Suprapubic skin (tissue), 4 donors: ENCODE measurements at regions not wholly inside any gene's neighbourhood (a gene's known extent, or its start where the extent isn't known, plus 50 kb on each side); places are given as distances from the start of the nearest gene placed in this dataset.

Experiments used
- DNase-seq, 2 donors: peaks; one replicate each; pipeline ENCODE4 v3.0.0-alpha.2; 2019; ENCODE audit warnings: low spot score in 2 of 2
- H3K27ac ChIP-seq: fragments of 200-600 bp; sonication (generic); one replicate; pipeline ENCODE4 v1.5.1; 2019
- H3K27me3 ChIP-seq: fragments of 200-600 bp; sonication (generic); one replicate; pipeline ENCODE4 v1.5.1; 2019
- H3K36me3 ChIP-seq: fragments of 200-600 bp; sonication (generic); one replicate; pipeline ENCODE4 v1.5.1; 2019
- H3K4me1 ChIP-seq: fragments of 200-600 bp; sonication (generic); one replicate; pipeline ENCODE4 v1.5.1; 2019
- H3K4me3 ChIP-seq: fragments of 200-600 bp; sonication (generic); one replicate; pipeline ENCODE4 v1.5.1; 2019; ENCODE audit warnings: mild to moderate bottlenecking
- H3K9me3 ChIP-seq: fragments of 200-600 bp; sonication (generic); one replicate; pipeline ENCODE4 v1.5.1; 2019
- EP300 ChIP-seq: sonication (generic); formaldehyde crosslinking; IDR thresholded peaks from one replicate; pipeline ENCODE4 v1.6.1; 2017; ENCODE audit warnings: antibody characterized with exemption
- POLR2A ChIP-seq, 2 donors: fragments of 450-650 bp; IDR thresholded peaks; one replicate each; pipeline ENCODE4 v1.6.1; 2017; ENCODE audit warnings: antibody characterized with exemption in 2 of 2, mild to moderate bottlenecking in 2 of 2, moderate library complexity in 2 of 2
- POLR2AphosphoS5 ChIP-seq, 3 donors: sonication (generic); formaldehyde crosslinking; IDR thresholded peaks; one replicate each; pipeline ENCODE4 v1.6.1; 2017; ENCODE audit warnings: antibody characterized with exemption in 3 of 3
- WGBS: methylation state at CpG from one replicate; pipeline ENCODE4 v1.1.5; 2018; 5-methylcytosine and 5-hydroxymethylcytosine counted together
- TF ChIP-seq, protein P1 (sequence below), 2 donors: fragments of 200-600 bp in 1 of 2; fragments of 450-650 bp in 1 of 2; sonication (generic) in 1 of 2; IDR thresholded peaks; one replicate each; pipeline ENCODE4 v1.5.1; 2016 to 2019; ENCODE audit warnings: antibody characterized with exemption in 2 of 2, mild to moderate bottlenecking in 1 of 2, moderate library complexity in 1 of 2

DNA sequence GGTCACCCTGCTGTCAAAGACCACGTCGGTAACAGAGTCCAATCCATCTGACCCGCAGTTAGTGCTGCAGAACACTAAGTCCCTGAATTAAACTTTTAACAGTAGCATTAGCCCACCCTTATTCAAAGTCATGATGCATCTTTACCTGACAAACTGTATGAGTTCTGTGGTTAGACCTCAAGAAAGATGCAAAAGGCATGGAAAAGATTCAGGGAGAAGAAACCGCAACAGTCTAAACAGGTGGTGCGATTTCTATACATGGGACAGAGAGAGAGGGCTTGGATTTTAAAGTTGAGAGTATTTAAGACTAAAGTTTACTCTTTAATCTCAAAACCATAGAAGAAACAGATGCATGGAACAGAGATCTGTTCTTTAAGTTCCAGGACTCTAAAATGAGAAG lies 103.3 kb upstream of the NFE2L3 start:
- WGBS, result 81% methylated on average over 5 of the region's 5 CpGs
- Histone ChIP-seq H3K9me3 (no peaks in the 10 kb centered on the region), H3K36me3 (no peaks in the 10 kb centered on the region), H3K27ac (no peak overlapping the region), H3K4me1 (no peaks in the 10 kb centered on the region), H3K4me3 (no peak overlapping the region), H3K27me3 (no peaks in the 10 kb centered on the region)
- TF ChIP-seq POLR2A (IDR thresholded peaks at IDR 0.05) (no peak), POLR2AphosphoS5 (IDR thresholded peaks at IDR 0.05) (no peak), EP300 (no peak)
- TF ChIP-seq, protein P1, sequence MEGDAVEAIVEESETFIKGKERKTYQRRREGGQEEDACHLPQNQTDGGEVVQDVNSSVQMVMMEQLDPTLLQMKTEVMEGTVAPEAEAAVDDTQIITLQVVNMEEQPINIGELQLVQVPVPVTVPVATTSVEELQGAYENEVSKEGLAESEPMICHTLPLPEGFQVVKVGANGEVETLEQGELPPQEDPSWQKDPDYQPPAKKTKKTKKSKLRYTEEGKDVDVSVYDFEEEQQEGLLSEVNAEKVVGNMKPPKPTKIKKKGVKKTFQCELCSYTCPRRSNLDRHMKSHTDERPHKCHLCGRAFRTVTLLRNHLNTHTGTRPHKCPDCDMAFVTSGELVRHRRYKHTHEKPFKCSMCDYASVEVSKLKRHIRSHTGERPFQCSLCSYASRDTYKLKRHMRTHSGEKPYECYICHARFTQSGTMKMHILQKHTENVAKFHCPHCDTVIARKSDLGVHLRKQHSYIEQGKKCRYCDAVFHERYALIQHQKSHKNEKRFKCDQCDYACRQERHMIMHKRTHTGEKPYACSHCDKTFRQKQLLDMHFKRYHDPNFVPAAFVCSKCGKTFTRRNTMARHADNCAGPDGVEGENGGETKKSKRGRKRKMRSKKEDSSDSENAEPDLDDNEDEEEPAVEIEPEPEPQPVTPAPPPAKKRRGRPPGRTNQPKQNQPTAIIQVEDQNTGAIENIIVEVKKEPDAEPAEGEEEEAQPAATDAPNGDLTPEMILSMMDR (IDR thresholded peaks at IDR 0.05), result no peak
- no peak for DNase-seq

DNA sequence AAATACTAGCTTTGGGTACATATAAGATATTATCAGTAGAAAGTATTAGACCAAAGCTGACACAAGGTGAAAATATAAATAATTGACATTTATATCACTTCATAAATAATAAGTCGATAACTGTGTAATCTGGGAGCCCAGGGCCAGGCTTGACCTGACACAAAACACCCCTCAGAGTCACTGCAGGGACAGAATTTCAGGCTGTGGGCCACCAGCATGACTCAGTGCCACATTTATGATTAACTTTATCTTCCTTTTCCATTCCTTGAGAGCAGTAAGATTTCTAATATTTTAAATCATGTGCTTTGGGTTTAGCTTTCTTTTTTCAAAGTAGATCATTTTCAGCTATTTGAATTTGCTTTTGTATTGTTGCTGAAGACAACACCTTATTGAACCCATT lies 102.9 kb upstream of the NFE2L3 start:
- H3K9me3 ChIP-seq, result no peaks in the 10 kb centered on the region
- DNase-seq, result no peak

DNA sequence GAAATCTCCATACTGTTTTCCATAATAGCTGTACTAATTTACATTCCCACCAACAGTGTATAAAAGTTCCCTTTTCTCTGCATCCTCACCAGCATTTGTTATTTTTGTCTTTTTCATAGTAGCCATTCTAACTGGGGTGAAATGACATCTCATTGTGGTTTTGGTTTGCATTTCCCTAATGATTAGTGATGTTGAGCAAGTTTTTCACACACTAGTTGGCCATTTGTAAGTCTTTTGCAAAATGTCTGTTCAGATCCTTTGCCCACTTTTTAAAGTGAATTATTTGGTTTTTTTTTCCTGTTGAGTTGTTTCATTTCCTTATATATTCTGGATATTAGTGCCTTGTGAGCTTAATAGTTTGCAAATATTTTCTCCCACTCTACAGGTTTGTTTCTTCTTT lies 101.0 kb upstream of the NFE2L3 start:
- Histone ChIP-seq H3K27me3 (no peaks in the 10 kb centered on the region), H3K9me3 (no peaks in the 10 kb centered on the region), H3K36me3 (no peaks in the 10 kb centered on the region), H3K27ac (no peak overlapping the region), H3K4me3 (no peak overlapping the region), H3K4me1 (no peaks in the 10 kb centered on the region)
- TF ChIP-seq EP300, result no peak
- no peak for TF ChIP-seq POLR2AphosphoS5 (IDR thresholded peaks at IDR 0.05)
- TF ChIP-seq POLR2A (IDR thresholded peaks at IDR 0.05), result no peak
- TF ChIP-seq, protein P1 (IDR thresholded peaks at IDR 0.05), result no peak
- no peak for DNase-seq

More for the DNA sequence above, 102.9 kb upstream of the NFE2L3 start:
- Histone ChIP-seq H3K27ac (no peak overlapping the region), H3K4me3 (no peak overlapping the region), H3K27me3 (no peaks in the 10 kb centered on the region), H3K4me1 (no peaks in the 10 kb centered on the region), H3K36me3 (no peaks in the 10 kb centered on the region)
- WGBS, result 82% methylated on average over 1 of the region's 1 CpG
- TF ChIP-seq, protein P1 (IDR thresholded peaks at IDR 0.05), result no peak
- TF ChIP-seq EP300, result no peak
- TF ChIP-seq POLR2A (IDR thresholded peaks at IDR 0.05), result no peak
- no peak for TF ChIP-seq POLR2AphosphoS5 (IDR thresholded peaks at IDR 0.05)

- Histone ChIP-seq H3K9me3 (no peaks in the 10 kb centered on the region), H3K4me1 (no peaks in the 10 kb centered on the region), H3K36me3 (no peaks in the 10 kb centered on the region), H3K27ac (no peak overlapping the region), H3K4me3 (no peak overlapping the region), H3K27me3 (no peaks in the 10 kb centered on the region)
- TF ChIP-seq POLR2AphosphoS5 (IDR thresholded peaks at IDR 0.05), result no peak
- TF ChIP-seq EP300, result no peak
- TF ChIP-seq, protein P1 (IDR thresholded peaks at IDR 0.05), result no peak
- no peak for TF ChIP-seq POLR2A (IDR thresholded peaks at IDR 0.05)
- DNase-seq, result no peak
Measured at GRCh38 chr7:26052706-26053105, 99.3 kb upstream of the NFE2L3 start.

DNA sequence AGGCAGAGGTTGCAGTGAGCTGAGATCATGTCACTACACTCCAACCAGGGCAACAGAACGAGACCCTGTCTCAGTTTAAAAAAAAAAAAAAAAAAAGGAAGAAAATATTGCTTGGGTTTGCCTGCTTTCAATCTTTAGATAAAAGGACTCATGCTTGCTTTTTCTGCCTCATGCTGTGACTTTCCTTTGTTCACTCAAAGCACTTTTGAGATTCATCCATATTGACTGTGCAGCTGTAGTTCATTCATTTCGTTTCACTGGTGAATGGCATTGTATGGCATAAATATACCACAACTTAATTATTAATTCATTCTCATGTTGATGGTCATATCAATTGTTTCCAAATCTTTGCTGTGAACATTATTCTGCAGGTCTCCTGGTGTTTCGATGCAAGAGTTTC lies 97.6 kb upstream of the NFE2L3 start:
- Histone ChIP-seq H3K27ac (no peak overlapping the region), H3K36me3 (no peaks in the 10 kb centered on the region), H3K4me3 (no peak overlapping the region), H3K9me3 (no peaks in the 10 kb centered on the region), H3K4me1 (no peaks in the 10 kb centered on the region), H3K27me3 (no peaks in the 10 kb centered on the region)
- TF ChIP-seq, protein P1 (IDR thresholded peaks at IDR 0.05), result no peak
- TF ChIP-seq EP300 (no peak), POLR2A (IDR thresholded peaks at IDR 0.05) (no peak), POLR2AphosphoS5 (IDR thresholded peaks at IDR 0.05) (no peak)
- DNase-seq, result no peak
- WGBS, result 76% methylated on average over 3 of the region's 3 CpGs
